ENCODE measurements at regions not wholly inside any gene's neighbourhood (a gene's known extent, or its start where the extent isn't known, plus 50 kb on each side); places are given as distances from the start of the nearest gene placed in this dataset.

DNA sequence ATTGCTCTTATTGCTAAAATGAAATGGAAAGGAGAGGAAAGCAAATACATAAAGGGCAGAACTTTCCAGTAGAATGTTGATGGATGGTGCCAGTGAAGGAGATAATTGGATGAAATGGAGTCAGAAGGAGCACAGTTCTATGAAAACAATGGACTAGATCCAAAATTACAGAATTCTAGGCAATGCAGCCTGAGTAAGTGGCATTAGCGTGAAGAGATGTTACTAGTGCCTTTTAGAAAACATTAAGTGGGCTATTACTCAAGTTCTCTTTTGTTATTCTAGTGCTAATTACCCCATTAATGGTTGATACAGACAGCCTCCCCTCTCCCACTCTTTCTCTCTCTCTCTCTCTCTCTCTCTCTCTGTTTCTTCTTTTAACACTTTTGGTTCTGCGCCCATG, 209.5 kb upstream of the RGS17 start:
- H2AFZ ChIP-seq (ENCODE audit: low read length): no peak overlapping the region
- H2AK5ac ChIP-seq (ENCODE audit: insufficient read length, low read length): no peak overlapping the region
- H3K4me1 ChIP-seq (ENCODE audit: insufficient read depth, low read length): no peaks in the 10 kb centered on the region
- H2BK15ac ChIP-seq (ENCODE audit: low read depth, low read length): no peak overlapping the region
- H2BK5ac ChIP-seq (ENCODE audit: insufficient read length, low read length): no peak overlapping the region
- no peak for DNase-seq
- H3K4me3 Mint-ChIP-seq: no peak overlapping the region
- WGBS (ENCODE audit: extremely low coverage, insufficient read length, low lambda C conversion rate): no CpG with 5 or more reads among the region's 2 CpGs
- H2BK12ac ChIP-seq (ENCODE audit: insufficient read length, low read depth, low read length): no peak overlapping the region
- peaks cover 0 to 11% (median 8%) of the 10 kb centered on the region in 3 experiments; a peak in 3 of 7 replicates for H3K36me3 Mint-ChIP-seq (ENCODE audit: insufficient read depth in 1 of 3, low read depth in 3 of 3)
- no peak overlapping the region for H3K23ac ChIP-seq (ENCODE audit: insufficient read length, low read depth, low read length)
- no peak overlapping the region for H3K18ac ChIP-seq (ENCODE audit: insufficient read length, low read depth, low read length)
- no peaks in the 10 kb centered on the region for H3K27me3 Mint-ChIP-seq (ENCODE audit: low read depth)
- no peak overlapping the region for H4K5ac ChIP-seq (ENCODE audit: insufficient read length, low read depth, low read length)
- H3K4me2 ChIP-seq (ENCODE audit: insufficient read depth, insufficient read length, low read length): no peak overlapping the region
- no peak overlapping the region for H3K4ac ChIP-seq (ENCODE audit: low read depth, low read length)
- no peaks in the 10 kb centered on the region for H4K20me1 ChIP-seq (ENCODE audit: control insufficient read depth, insufficient read depth, insufficient read length)
- H3K9ac ChIP-seq (ENCODE audit: extremely low read depth, insufficient read length, low read length): no peak overlapping the region
- H3K9me3 Mint-ChIP-seq: peaks cover 13% of the 10 kb centered on the region in 2 experiments
- no peaks in the 10 kb centered on the region for H3K79me1 ChIP-seq (ENCODE audit: insufficient read depth, low read depth, low read length, poor library complexity, severe bottlenecking)
- no peak overlapping the region for H3K56ac ChIP-seq (ENCODE audit: insufficient read length, low read depth, low read length)
- no peaks in the 10 kb centered on the region for H3K27me3 ChIP-seq (ENCODE audit: insufficient read depth, low read length)
- no peak overlapping the region for H2BK120ac ChIP-seq (ENCODE audit: low read depth, low read length, poor library complexity, severe bottlenecking)
- no peak overlapping the region for H3K27ac ChIP-seq (ENCODE audit: insufficient read length, low read depth, low read length)
- H3K23me2 ChIP-seq (ENCODE audit: insufficient read length, low read depth, low read length, poor library complexity, severe bottlenecking): no peaks in the 10 kb centered on the region
- no peak overlapping the region for H3T11ph ChIP-seq (ENCODE audit: low read length)
- H3K9me3 ChIP-seq (ENCODE audit: control insufficient read depth, low read depth, low read length): no peaks in the 10 kb centered on the region
- H3K27ac Mint-ChIP-seq: no peak overlapping the region
- no peak overlapping the region for H3K14ac ChIP-seq (ENCODE audit: insufficient read depth, low read length)
- no peaks in the 10 kb centered on the region for H3K79me2 ChIP-seq (ENCODE audit: insufficient read depth, low read length)
- TF ChIP-seq, protein P1, sequence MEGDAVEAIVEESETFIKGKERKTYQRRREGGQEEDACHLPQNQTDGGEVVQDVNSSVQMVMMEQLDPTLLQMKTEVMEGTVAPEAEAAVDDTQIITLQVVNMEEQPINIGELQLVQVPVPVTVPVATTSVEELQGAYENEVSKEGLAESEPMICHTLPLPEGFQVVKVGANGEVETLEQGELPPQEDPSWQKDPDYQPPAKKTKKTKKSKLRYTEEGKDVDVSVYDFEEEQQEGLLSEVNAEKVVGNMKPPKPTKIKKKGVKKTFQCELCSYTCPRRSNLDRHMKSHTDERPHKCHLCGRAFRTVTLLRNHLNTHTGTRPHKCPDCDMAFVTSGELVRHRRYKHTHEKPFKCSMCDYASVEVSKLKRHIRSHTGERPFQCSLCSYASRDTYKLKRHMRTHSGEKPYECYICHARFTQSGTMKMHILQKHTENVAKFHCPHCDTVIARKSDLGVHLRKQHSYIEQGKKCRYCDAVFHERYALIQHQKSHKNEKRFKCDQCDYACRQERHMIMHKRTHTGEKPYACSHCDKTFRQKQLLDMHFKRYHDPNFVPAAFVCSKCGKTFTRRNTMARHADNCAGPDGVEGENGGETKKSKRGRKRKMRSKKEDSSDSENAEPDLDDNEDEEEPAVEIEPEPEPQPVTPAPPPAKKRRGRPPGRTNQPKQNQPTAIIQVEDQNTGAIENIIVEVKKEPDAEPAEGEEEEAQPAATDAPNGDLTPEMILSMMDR (conservative IDR thresholded peaks at IDR 0.05): no peak
- H3K4me1 Mint-ChIP-seq: peaks cover 0 to 2% of the 10 kb centered on the region in 2 experiments; a peak in 1 of 4 replicates
- no peak overlapping the region for H2BK20ac ChIP-seq (ENCODE audit: low read depth, low read length, poor library complexity, severe bottlenecking)
- H4K8ac ChIP-seq (replicated peaks; ENCODE audit: insufficient read length, low read depth, low read length): no peak overlapping the region
- no peak overlapping the region for H4K91ac ChIP-seq (ENCODE audit: insufficient read length, low read depth, low read length)
